ENCODE measurements at regions not wholly inside any gene's neighbourhood (a gene's known extent, or its start where the extent isn't known, plus 50 kb on each side); places are given as distances from the start of the nearest gene placed in this dataset.

GRCh38 chr16:74094514-74094913 lies 202.1 kb upstream of the PSMD7 start:
- H3K4me3 ChIP-seq (ENCODE audit: low read length), result no peak overlapping the region
- no peaks in the 10 kb centered on the region for H3K27me3 ChIP-seq (ENCODE audit: insufficient read depth, low read length)
- no peak overlapping the region for H3K9ac ChIP-seq (ENCODE audit: low read depth, low read length)
- H3K27ac ChIP-seq (ENCODE audit: low read depth, low read length), result no peak overlapping the region
- H3K4me1 ChIP-seq (ENCODE audit: insufficient read depth, low read length), result peaks cover 18% of the 10 kb centered on the region
- no peaks in the 10 kb centered on the region for H3K9me3 ChIP-seq (ENCODE audit: insufficient read depth, low read depth, low read length)
- WGBS, result 97% methylated on average over 4 of the region's 4 CpGs
- no peaks in the 10 kb centered on the region for H3K36me3 ChIP-seq (ENCODE audit: insufficient read depth, low read length)

GRCh38 chr16:74092336-74092735 lies 204.3 kb upstream of the PSMD7 start:
- H3K27ac ChIP-seq (ENCODE audit: low read depth, low read length), result no peak overlapping the region
- peaks cover 6% of the 10 kb centered on the region; the same call in 1 of the 2 replicates for H3K4me1 ChIP-seq (ENCODE audit: insufficient read depth, low read length)
- H3K9me3 ChIP-seq (ENCODE audit: insufficient read depth, low read depth, low read length), result no peaks in the 10 kb centered on the region
- no peak overlapping the region for H3K4me3 ChIP-seq (ENCODE audit: low read length)
- no peaks in the 10 kb centered on the region for H3K36me3 ChIP-seq (ENCODE audit: insufficient read depth, low read length)
- 89% methylated on average over 4 of the region's 4 CpGs for WGBS
- H3K9ac ChIP-seq (ENCODE audit: low read depth, low read length), result no peak overlapping the region
- H3K27me3 ChIP-seq (ENCODE audit: insufficient read depth, low read length), result no peaks in the 10 kb centered on the region

GRCh38 chr16:74090871-74091270 lies 205.7 kb upstream of the PSMD7 start:
- Histone ChIP-seq H3K27me3 (ENCODE audit: insufficient read depth, low read length) (no peaks in the 10 kb centered on the region), H3K27ac (ENCODE audit: low read depth, low read length) (no peak overlapping the region), H3K36me3 (ENCODE audit: insufficient read depth, low read length) (no peaks in the 10 kb centered on the region), H3K9ac (ENCODE audit: low read depth, low read length) (no peak overlapping the region), H3K4me1 (ENCODE audit: insufficient read depth, low read length) (no peaks in the 10 kb centered on the region), H3K9me3 (ENCODE audit: insufficient read depth, low read depth, low read length) (no peaks in the 10 kb centered on the region), H3K4me3 (ENCODE audit: low read length) (no peak overlapping the region)
- WGBS, result 90% methylated on average over 4 of the region's 4 CpGs

- H3K4me3 ChIP-seq (ENCODE audit: low read length), result no peak overlapping the region
- WGBS, result 88% methylated on average over 1 of the region's 3 CpGs
- H3K9me3 ChIP-seq (ENCODE audit: insufficient read depth, low read depth, low read length), result no peaks in the 10 kb centered on the region
- no peak overlapping the region for H3K9ac ChIP-seq (ENCODE audit: low read depth, low read length)
- H3K27me3 ChIP-seq (ENCODE audit: insufficient read depth, low read length), result no peaks in the 10 kb centered on the region
- no peaks in the 10 kb centered on the region for H3K36me3 ChIP-seq (ENCODE audit: insufficient read depth, low read length)
- H3K27ac ChIP-seq (ENCODE audit: low read depth, low read length), result no peak overlapping the region
- peaks cover 4% of the 10 kb centered on the region; the same call in 1 of the 2 replicates for H3K4me1 ChIP-seq (ENCODE audit: insufficient read depth, low read length)
Measured at GRCh38 chr16:74083541-74083940, 213.1 kb upstream of the PSMD7 start.

- no peaks in the 10 kb centered on the region for H3K36me3 ChIP-seq (ENCODE audit: insufficient read depth, low read length)
- peaks cover 6% of the 10 kb centered on the region for H3K9me3 ChIP-seq (ENCODE audit: insufficient read depth, low read depth, low read length)
- H3K4me1 ChIP-seq (ENCODE audit: insufficient read depth, low read length), result peaks cover 12% of the 10 kb centered on the region
- WGBS, result 92% methylated on average over 7 of the region's 8 CpGs
- H3K4me3 ChIP-seq (ENCODE audit: low read length), result no peak overlapping the region
- H3K9ac ChIP-seq (ENCODE audit: low read depth, low read length), result no peak overlapping the region
- no peaks in the 10 kb centered on the region for H3K27me3 ChIP-seq (ENCODE audit: insufficient read depth, low read length)
- no peak overlapping the region for H3K27ac ChIP-seq (ENCODE audit: low read depth, low read length)
Measured at GRCh38 chr16:74080311-74080710, 216.3 kb upstream of the PSMD7 start.

GRCh38 chr16:74079232-74079586 lies 217.4 kb upstream of the PSMD7 start:
- peaks cover 12% of the 10 kb centered on the region for H3K4me1 ChIP-seq (ENCODE audit: insufficient read depth, low read length)
- no peak overlapping the region for H3K27ac ChIP-seq (ENCODE audit: low read depth, low read length)
- no peak overlapping the region for H3K9ac ChIP-seq (ENCODE audit: low read depth, low read length)
- no CpG with 5 or more reads among the region's 1 CpG for WGBS
- no peaks in the 10 kb centered on the region for H3K36me3 ChIP-seq (ENCODE audit: insufficient read depth, low read length)
- H3K27me3 ChIP-seq (ENCODE audit: insufficient read depth, low read length), result no peaks in the 10 kb centered on the region
- no peak overlapping the region for H3K4me3 ChIP-seq (ENCODE audit: low read length)
- H3K9me3 ChIP-seq (ENCODE audit: insufficient read depth, low read depth, low read length), result peaks cover 11% of the 10 kb centered on the region

- Histone ChIP-seq H3K9me3 (ENCODE audit: insufficient read depth, low read depth, low read length) (peaks cover 11% of the 10 kb centered on the region), H3K4me3 (ENCODE audit: low read length) (no peak overlapping the region), H3K9ac (ENCODE audit: low read depth, low read length) (no peak overlapping the region), H3K36me3 (ENCODE audit: insufficient read depth, low read length) (no peaks in the 10 kb centered on the region), H3K4me1 (ENCODE audit: insufficient read depth, low read length) (peaks cover 12% of the 10 kb centered on the region), H3K27me3 (ENCODE audit: insufficient read depth, low read length) (no peaks in the 10 kb centered on the region), H3K27ac (ENCODE audit: low read depth, low read length) (no peak overlapping the region)
- WGBS, result 84% methylated on average over 5 of the region's 8 CpGs
Measured at GRCh38 chr16:74078511-74079231, 217.9 kb upstream of the PSMD7 start.

GRCh38 chr16:74076568-74076967 lies 220.0 kb upstream of the PSMD7 start:
- Histone ChIP-seq H3K9ac (ENCODE audit: low read depth, low read length) (no peak overlapping the region), H3K36me3 (ENCODE audit: insufficient read depth, low read length) (no peaks in the 10 kb centered on the region), H3K27me3 (ENCODE audit: insufficient read depth, low read length) (no peaks in the 10 kb centered on the region), H3K4me1 (ENCODE audit: insufficient read depth, low read length) (peaks cover 12% of the 10 kb centered on the region), H3K27ac (ENCODE audit: low read depth, low read length) (peak overlapping the region; percentile 41; the same call in 1 of the 2 replicates), H3K4me3 (ENCODE audit: low read length) (no peak overlapping the region), H3K9me3 (ENCODE audit: insufficient read depth, low read depth, low read length) (peaks cover 11% of the 10 kb centered on the region)
- WGBS, result 80% methylated on average over 2 of the region's 2 CpGs

- H3K9me3 ChIP-seq (ENCODE audit: insufficient read depth, low read depth, low read length), result peaks cover 11% of the 10 kb centered on the region
- WGBS, result 93% methylated on average over 4 of the region's 4 CpGs
- no peaks in the 10 kb centered on the region for H3K36me3 ChIP-seq (ENCODE audit: insufficient read depth, low read length)
- H3K4me1 ChIP-seq (ENCODE audit: insufficient read depth, low read length), result peaks cover 12% of the 10 kb centered on the region
- H3K9ac ChIP-seq (ENCODE audit: low read depth, low read length), result no peak overlapping the region
- H3K4me3 ChIP-seq (ENCODE audit: low read length), result no peak overlapping the region
- H3K27ac ChIP-seq (ENCODE audit: low read depth, low read length), result no peak overlapping the region
- no peaks in the 10 kb centered on the region for H3K27me3 ChIP-seq (ENCODE audit: insufficient read depth, low read length)
Measured at GRCh38 chr16:74075393-74075792, 221.2 kb upstream of the PSMD7 start.

- Histone ChIP-seq H3K4me3 (ENCODE audit: low read length) (no peak overlapping the region), H3K9me3 (ENCODE audit: insufficient read depth, low read depth, low read length) (peaks cover 11% of the 10 kb centered on the region), H3K4me1 (ENCODE audit: insufficient read depth, low read length) (peaks cover 8% of the 10 kb centered on the region), H3K27ac (ENCODE audit: low read depth, low read length) (no peak overlapping the region), H3K27me3 (ENCODE audit: insufficient read depth, low read length) (no peaks in the 10 kb centered on the region), H3K36me3 (ENCODE audit: insufficient read depth, low read length) (no peaks in the 10 kb centered on the region), H3K9ac (ENCODE audit: low read depth, low read length) (no peak overlapping the region)
- 97% methylated on average over 3 of the region's 3 CpGs for WGBS
Measured at GRCh38 chr16:74073456-74073855, 223.2 kb upstream of the PSMD7 start.

GRCh38 chr16:74071996-74072535 lies 224.5 kb upstream of the PSMD7 start:
- H3K9me3 ChIP-seq (ENCODE audit: insufficient read depth, low read depth, low read length), result peaks cover 11% of the 10 kb centered on the region
- 92% methylated on average over 7 of the region's 8 CpGs for WGBS
- no peak overlapping the region for H3K27ac ChIP-seq (ENCODE audit: low read depth, low read length)
- no peak overlapping the region for H3K4me3 ChIP-seq (ENCODE audit: low read length)
- no peaks in the 10 kb centered on the region for H3K36me3 ChIP-seq (ENCODE audit: insufficient read depth, low read length)
- no peak overlapping the region for H3K9ac ChIP-seq (ENCODE audit: low read depth, low read length)
- no peaks in the 10 kb centered on the region for H3K27me3 ChIP-seq (ENCODE audit: insufficient read depth, low read length)
- H3K4me1 ChIP-seq (ENCODE audit: insufficient read depth, low read length), result peaks cover 10% of the 10 kb centered on the region
